HepG2 (cell line): ENCODE measurements at regions not wholly inside any gene's neighbourhood (a gene's known extent, or its start where the extent isn't known, plus 50 kb on each side); places are given as distances from the start of the nearest gene placed in this dataset.

Source experiments
- ASH2L ChIP-seq: fragments of 300-600, 200-600 bp; sonication (generic); IDR thresholded peaks from 2 replicates; pipeline ENCODE4 v1.7.0; 2017; ENCODE audit warnings: low read depth, mild to moderate bottlenecking, moderate library complexity, mixed read lengths, low read length; ENCODE audit not compliant: insufficient read length
- BRCA1 ChIP-seq: sonication (generic); formaldehyde crosslinking; IDR thresholded peaks from 2 replicates; pipeline ENCODE4 v1.4.0; 2020; ENCODE audit warnings: missing genetic modification reagents
- CREB3 ChIP-seq: sonication (generic); formaldehyde crosslinking; IDR thresholded peaks from 2 replicates; pipeline ENCODE4 v1.5.0; 2020; ENCODE audit warnings: missing genetic modification reagents
- DRAP1 ChIP-seq: IDR thresholded peaks from 2 replicates; pipeline ENCODE4 v1.6.1; 2016; ENCODE audit warnings: missing genetic modification reagents, missing compliant biosample characterization
- HMG20B ChIP-seq: conservative IDR thresholded peaks from 2 replicates; pipeline ENCODE4 v1.6.1; 2016; ENCODE audit warnings: missing genetic modification reagents, missing compliant biosample characterization
- MAX ChIP-seq: IDR thresholded peaks from 2 replicates; pipeline ENCODE4 v1.6.1; 2012; ENCODE audit warnings: inconsistent platforms
- MEIS2 ChIP-seq: sonication (generic); formaldehyde crosslinking; IDR thresholded peaks from 2 replicates; pipeline ENCODE4 v1.9.0; 2021; ENCODE audit warnings: mild to moderate bottlenecking, missing genetic modification reagents
- NCOA1 ChIP-seq: sonication (generic); formaldehyde crosslinking; IDR thresholded peaks from 2 replicates; pipeline ENCODE4 v1.9.0; 2021; ENCODE audit warnings: missing genetic modification reagents
- PHF20 ChIP-seq: sonication (generic); formaldehyde crosslinking; IDR thresholded peaks from 2 replicates; pipeline ENCODE4 v1.5.0; 2020; ENCODE audit warnings: mild to moderate bottlenecking, missing genetic modification reagents
- PHF21A ChIP-seq: sonication (generic); formaldehyde crosslinking; IDR thresholded peaks from 2 replicates; pipeline ENCODE4 v1.5.0; 2020; ENCODE audit warnings: mild to moderate bottlenecking, missing genetic modification reagents
- REL ChIP-seq: sonication (generic); formaldehyde crosslinking; conservative IDR thresholded peaks from 2 replicates; pipeline ENCODE4 v1.8.0; 2022; ENCODE audit warnings: mild to moderate bottlenecking, missing genetic modification reagents, moderate library complexity
- SMYD3 ChIP-seq: sonication (generic); formaldehyde crosslinking; IDR thresholded peaks from 2 replicates; pipeline ENCODE4 v1.8.1; 2023; ENCODE audit warnings: mild to moderate bottlenecking, missing genetic modification reagents
- ZBTB42 ChIP-seq: sonication (generic); formaldehyde crosslinking; IDR thresholded peaks from 2 replicates; pipeline ENCODE4 v1.5.0; 2020; ENCODE audit warnings: mild to moderate bottlenecking, missing genetic modification reagents
- ZNF225 ChIP-seq: sonication (generic); formaldehyde crosslinking; IDR thresholded peaks from 2 replicates; pipeline ENCODE4 v1.4.0; 2020; ENCODE audit warnings: mild to moderate bottlenecking, missing genetic modification reagents
- ZNF280D ChIP-seq: sonication (generic); formaldehyde crosslinking; IDR thresholded peaks from 2 replicates; pipeline ENCODE4 v1.5.1; 2020; ENCODE audit warnings: mild to moderate bottlenecking, missing genetic modification reagents
- ZNF460 ChIP-seq: sonication (generic); formaldehyde crosslinking; IDR thresholded peaks from 2 replicates; pipeline ENCODE4 v1.5.1; 2020; ENCODE audit warnings: missing genetic modification reagents, mild to moderate bottlenecking, borderline replicate concordance
- ZNF687 ChIP-seq: sonication (generic); formaldehyde crosslinking; IDR thresholded peaks from 2 replicates; pipeline ENCODE4 v1.5.1; 2020; ENCODE audit warnings: mild to moderate bottlenecking, missing genetic modification reagents, moderate library complexity
- ZNF782 ChIP-seq: sonication (generic); formaldehyde crosslinking; IDR thresholded peaks from 2 replicates; pipeline ENCODE4 v1.4.0; 2020; ENCODE audit warnings: missing genetic modification reagents, mild to moderate bottlenecking, borderline replicate concordance
- ZUFSP ChIP-seq: sonication (generic); formaldehyde crosslinking; IDR thresholded peaks from 2 replicates; pipeline ENCODE4 v1.9.0; 2021; ENCODE audit warnings: missing genetic modification reagents, mild to moderate bottlenecking, borderline replicate concordance

- peak; percentile 99 for TF ChIP-seq ZNF280D (CRISPR knock-in tag)
- peak; percentile 100; the same call in 1 of the 2 replicates for TF ChIP-seq NCOA1 (CRISPR knock-in tag)
- peak; percentile 71 for TF ChIP-seq PHF20 (CRISPR knock-in tag)
- peak; percentile 99 for TF ChIP-seq ZNF782 (CRISPR knock-in tag)
- TF ChIP-seq MEIS2 (CRISPR knock-in tag) = peak; percentile 99
- TF ChIP-seq BRCA1 (CRISPR knock-in tag) = peak; percentile 99
- TF ChIP-seq SMYD3 (CRISPR knock-in tag) = peak; percentile 99
- TF ChIP-seq PHF21A = 0 out of 2 replicates have a peak, but pooled peaks have one; percentile 72
- peak; percentile 99 for TF ChIP-seq ZNF225 (CRISPR knock-in tag)
- TF ChIP-seq ZUFSP (CRISPR knock-in tag) = no peak
- peak; percentile 100 for TF ChIP-seq CREB3 (CRISPR knock-in tag)
- TF ChIP-seq ZNF460 (CRISPR knock-in tag) = peak; percentile 28; the same call in 1 of the 2 replicates
- peak; percentile 99 for TF ChIP-seq ZNF687 (CRISPR knock-in tag)
- TF ChIP-seq HMG20B (CRISPR knock-in tag) = peak; percentile 73; the same call in 1 of the 2 replicates
- peak; percentile 100 for TF ChIP-seq MAX
- TF ChIP-seq ZBTB42 (CRISPR knock-in tag) = peak; percentile 99
- TF ChIP-seq ASH2L = no peak
- TF ChIP-seq REL = peak; percentile 83; the same call in 1 of the 2 replicates
- peak; percentile 97 for TF ChIP-seq DRAP1
Measured at GRCh38 chr20:50304923-50305635, 114.4 kb downstream of the CEBPB start (continued).
